HL-60 (cell line): ENCODE measurements at regions not wholly inside any gene's neighbourhood (a gene's known extent, or its start where the extent isn't known, plus 50 kb on each side); places are given as distances from the start of the nearest gene placed in this dataset.

Source experiments
- CTCF ChIP-seq: IDR thresholded peaks from one replicate; pipeline ENCODE4 v1.5.1; 2011; ENCODE audit warnings: low read length, control low read depth, inconsistent platforms; ENCODE audit not compliant: insufficient read depth
- GABPA ChIP-seq: IDR thresholded peaks from 2 replicates; pipeline ENCODE4 v1.6.1; 2012; ENCODE audit warnings: low read depth
- POLR2AphosphoS5 ChIP-seq: IDR thresholded peaks from 2 replicates; pipeline ENCODE4 v1.6.1; 2012; ENCODE audit warnings: low read depth
- REST ChIP-seq: IDR thresholded peaks from 2 replicates; pipeline ENCODE4 v1.6.1; 2012; ENCODE audit warnings: low read depth; ENCODE audit not compliant: insufficient replicate concordance

- TF ChIP-seq CTCF (peak; percentile 24), POLR2AphosphoS5 (no peak), REST (no peak), GABPA (no peak)
Observed at GRCh38 chr3:87145553-87145952, 81.6 kb upstream of the CHMP2B start.
